Activated gamma-delta T cell treated with Interleukin-2 at 50 U/mL for 16 hours (primary cell): ENCODE measurements at regions not wholly inside any gene's neighbourhood (a gene's known extent, or its start where the extent isn't known, plus 50 kb on each side); places are given as distances from the start of the nearest gene placed in this dataset.
A peak's percentile ranks its signal among the peaks of the same experiment; 100 is the strongest.

Experiments used
- DNase-seq: peaks from one replicate; pipeline ENCODE4 v3.0.0-alpha.2; 2020

DNA sequence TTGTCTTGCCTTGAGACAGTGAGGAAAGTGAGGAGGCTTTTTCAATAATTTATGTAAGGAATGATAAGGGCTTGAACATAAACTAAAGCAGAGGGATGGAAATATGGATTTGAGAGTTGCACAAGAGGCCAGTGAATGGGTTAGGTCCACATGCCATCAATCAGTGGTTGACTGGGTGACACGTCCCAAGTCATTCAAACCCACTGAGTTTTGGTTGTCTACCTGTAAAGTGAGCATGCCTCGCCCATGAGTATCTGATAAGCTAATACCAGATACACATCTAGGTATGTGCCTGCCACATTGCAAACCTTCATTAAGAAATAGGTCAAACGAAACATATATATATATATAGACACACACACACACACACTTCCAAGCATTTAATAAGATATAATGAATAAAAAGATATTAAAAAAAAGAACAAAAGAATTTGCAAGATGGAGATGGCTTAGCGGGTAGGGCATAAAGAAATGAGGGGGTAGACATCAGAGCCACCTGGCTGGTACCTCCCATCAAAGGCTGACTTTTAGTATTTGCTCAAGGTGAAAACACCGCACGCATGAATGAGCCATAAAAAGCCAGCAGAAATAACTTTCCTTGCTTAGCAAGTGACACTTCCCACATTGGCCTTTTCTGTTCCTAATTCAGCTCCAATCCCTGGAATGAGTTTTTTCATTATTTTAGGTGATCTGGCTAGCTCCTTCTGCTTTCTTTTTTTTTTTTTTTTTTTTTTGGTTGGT, 109.1 kb upstream of the GGTLC1 start:
- DNase-seq: no peak

DNA sequence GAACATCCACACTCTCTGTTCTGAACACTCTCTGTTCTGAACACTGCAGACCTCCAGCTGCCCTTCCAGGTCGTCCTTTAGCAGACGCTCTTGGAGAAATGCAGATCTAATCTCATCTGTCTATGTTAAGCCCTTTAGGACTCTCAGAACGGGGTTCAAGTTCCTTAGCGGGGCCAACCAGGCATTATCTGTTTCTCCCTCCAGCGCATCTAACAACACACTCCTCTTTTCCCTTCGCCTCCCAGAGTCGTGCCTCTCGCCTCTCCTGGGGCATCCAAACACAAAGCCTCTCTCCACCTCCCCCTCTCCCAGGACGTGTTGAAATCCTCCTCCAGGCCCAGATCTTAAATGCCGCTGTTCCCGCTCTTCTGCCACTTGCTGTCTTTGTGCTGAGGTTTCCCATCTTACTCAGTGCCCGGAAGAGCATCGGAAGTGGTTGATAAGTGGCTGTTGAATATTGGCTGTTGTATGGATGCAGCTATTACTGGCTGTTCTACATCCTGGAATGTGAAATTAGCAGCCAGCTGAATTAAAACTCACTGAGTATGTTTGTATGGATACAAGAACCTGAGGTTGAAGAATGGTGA, 108.4 kb upstream of the GGTLC1 start:
- DNase-seq: no peak

DNA sequence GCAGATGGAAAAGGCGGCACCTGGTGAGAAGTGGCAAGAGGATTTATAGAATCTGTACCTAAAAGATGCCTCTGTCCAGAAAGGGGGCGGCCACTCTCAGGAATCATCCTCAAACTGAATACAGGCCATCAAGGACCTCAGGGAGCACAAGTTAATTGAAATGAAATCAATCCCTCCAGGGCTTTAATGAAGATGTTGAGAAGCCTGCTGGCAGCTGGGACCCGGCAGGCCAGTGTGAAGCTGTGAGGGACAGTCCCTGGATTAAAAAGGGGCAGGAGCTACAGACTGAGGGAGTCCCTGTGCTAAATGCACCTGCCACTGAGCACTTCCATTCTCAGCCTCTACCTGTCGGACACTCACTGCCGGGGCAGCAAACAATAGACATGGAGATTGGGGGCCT, 107.7 kb upstream of the GGTLC1 start:
- no peak for DNase-seq

DNA sequence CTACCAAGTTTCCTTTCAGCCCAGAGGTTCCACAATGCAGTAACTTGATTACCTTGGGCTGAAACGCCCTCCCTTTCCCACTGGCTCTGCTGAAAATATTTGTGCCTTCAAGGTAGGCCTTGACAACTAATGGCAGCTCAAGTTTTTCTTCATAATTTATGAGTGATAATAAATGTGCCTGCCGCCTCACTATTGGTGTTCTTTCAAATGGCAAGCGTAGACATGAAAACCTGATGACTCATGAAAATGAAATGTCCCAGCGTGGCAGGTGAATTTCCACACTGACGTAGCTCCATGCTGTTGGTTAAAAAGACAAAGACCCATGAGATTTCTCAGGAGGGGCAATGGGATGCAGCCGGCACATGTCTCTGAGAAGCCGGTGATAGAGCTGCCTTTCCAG, 107.2 kb upstream of the GGTLC1 start:
- DNase-seq: no peak

DNA sequence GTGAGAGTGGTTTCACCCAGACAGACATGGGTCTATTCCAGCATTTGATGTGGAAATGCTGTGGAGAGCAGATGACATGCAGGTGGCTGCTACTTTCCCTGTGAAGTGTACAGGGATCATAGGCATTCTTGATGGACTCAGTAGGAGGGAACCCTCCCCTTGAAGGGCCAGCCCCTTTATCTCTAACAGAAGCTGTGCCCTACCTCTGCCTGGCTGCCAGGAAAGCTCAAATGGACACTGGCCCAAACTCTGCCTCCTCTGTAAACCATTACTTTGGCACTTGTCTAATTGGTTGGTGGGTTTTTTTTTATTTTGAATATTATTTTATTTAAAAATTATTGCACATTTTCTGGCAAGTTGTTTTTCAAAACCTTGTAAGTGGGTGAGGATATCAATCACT, 106.7 kb upstream of the GGTLC1 start:
- no peak for DNase-seq

DNA sequence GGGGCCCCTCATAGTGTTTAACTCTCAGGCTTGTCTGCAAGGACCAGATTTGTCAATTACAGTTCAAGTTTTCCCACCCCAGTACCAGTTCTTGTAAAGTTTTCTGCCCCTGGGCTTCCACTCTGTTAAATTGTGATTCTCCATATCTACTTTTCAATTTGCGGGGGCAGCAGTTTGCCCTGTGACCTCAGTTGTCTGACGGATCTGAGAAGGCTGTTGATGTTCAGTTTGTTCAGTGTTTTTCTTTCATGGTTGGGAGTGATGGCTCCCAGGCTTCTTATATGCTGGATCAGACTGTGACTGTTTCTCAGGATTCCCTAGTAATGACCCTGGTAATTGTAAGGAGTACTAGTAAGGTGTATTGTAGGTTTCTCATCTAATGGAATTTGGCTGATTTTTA, 101.0 kb upstream of the GGTLC1 start:
- DNase-seq: no peak

DNA sequence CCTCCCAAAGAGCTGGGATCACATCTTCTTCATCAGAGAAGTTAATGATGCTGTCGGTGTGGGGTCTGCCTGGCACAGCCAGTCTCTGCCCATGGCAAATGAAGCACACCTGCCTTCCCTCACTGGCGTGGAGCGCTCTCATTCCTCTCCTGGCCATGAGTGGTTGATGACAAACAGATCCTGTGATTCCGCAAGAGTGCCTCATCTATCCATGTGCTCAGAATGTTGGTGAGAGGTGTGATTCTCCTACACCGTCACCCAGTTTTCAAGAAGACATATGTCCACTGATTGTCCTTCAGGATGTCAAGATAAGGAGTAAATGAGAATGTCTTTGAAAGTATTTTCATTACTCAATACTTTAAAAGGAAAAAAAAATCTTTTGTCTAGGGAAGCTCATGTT, 97.5 kb upstream of the GGTLC1 start:
- DNase-seq: no peak

DNA sequence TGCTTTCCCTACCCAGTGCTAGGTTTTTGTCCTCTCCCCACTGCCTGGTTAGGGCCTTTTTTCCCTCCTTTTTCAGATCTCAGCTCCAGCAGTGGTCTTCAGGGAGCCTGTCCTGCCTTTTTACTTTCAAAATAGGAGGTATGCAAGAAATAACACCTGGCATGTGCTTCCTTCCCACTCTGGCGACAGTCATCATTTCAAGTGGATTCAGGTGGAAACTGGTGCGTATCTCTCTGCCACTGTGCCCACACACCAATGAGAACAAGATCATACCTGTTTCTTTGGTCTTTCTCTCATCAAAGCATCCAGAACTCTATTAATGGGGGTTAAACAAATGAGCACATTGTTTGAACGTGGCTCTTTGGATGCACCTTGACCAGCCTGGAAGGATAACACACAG, 95.7 kb upstream of the GGTLC1 start:
- DNase-seq: no peak

DNA sequence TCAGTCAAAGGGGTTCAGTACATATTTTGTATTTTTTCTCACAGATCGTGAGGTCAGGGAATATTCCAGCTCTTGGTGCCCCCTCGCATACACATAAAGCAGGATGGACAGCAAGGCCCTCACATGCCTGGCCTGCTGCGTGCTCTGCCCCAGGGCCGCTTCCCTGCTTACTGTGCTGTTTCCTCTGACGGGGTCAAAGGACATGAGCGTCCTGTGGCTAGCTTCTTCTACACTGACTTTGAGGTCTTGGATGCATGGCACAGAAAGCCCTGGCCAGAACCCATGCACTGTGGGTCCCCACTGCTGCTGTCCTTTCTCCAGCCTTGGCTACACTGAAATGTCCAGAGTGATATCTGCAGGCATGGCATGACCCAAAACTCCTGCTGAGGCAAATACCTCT, 92.5 kb upstream of the GGTLC1 start:
- no peak for DNase-seq

DNA sequence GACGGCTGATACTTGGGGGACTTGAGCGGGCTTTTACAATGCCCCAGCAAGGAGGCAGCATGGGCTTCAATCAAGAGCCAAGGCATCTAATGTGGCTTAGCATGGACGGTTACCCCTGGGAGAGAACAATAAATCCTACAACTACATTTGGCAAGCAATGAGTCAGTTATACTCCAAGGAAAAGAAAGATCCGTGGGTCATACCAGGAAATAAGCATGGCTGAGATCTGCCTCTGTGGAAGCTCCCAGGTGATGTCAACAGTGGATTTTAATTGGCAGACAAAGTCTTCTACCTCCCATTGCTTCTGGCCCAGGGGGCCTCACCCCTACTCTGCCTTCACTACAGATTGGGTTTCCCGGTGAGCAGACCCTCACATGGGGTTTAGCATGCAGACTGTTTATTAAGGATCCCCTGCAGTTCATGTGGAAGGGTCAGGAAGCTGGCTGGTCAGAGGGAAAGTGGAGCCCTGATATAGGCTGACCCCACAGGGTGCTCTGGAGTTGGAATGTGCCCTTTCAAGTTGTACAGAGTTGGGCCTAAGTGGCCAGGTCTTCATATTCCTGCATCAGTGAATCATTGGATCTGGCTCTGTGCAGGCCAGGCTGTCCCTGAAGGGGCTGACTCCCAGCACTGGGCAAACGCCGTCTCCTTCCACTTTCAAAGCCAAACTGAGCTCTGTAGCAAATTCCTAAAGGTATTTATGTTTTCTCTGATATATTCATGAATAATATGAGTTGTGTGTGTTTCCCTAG, 91.3 kb upstream of the GGTLC1 start:
- DNase-seq: no peak

DNA sequence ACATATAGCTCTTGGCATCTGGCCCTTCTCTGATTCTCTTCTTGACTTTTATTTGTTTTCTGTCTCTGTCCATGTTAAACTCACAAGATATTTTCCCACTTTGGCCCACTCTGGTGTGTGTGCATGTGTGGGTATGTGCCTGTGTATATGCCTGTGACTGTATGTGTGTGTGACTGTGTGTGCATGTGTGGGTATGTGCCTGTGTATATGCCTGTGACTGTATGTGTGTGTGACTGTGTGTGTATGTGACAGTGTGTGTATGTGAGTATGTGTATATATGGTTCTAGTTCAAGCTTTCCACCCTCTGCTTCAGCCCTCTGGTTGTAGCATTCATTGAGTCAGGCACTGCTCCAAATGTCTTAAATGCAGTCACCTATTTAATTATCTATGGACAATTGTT, 88.6 kb upstream of the GGTLC1 start:
- no peak for DNase-seq

DNA sequence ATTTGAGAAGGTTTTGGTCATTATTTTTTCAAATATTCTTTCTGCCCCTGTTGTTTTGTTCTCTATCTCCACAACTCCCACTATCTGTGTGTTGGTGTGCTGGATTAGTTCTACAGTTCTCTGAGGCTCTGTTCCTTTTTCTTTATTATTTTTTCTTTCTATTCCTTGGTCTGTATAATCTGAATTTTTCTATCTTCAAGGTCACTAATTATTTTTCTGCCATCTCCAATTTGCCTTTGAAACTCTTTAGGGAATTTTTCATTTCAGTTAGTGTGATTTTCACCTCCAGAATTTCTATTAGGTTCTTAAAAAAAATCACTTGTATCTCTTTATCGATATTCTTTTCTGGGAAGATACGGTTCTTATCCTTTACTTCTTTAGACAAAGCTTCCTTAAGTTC, 82.1 kb upstream of the GGTLC1 start:
- no peak for DNase-seq

DNA sequence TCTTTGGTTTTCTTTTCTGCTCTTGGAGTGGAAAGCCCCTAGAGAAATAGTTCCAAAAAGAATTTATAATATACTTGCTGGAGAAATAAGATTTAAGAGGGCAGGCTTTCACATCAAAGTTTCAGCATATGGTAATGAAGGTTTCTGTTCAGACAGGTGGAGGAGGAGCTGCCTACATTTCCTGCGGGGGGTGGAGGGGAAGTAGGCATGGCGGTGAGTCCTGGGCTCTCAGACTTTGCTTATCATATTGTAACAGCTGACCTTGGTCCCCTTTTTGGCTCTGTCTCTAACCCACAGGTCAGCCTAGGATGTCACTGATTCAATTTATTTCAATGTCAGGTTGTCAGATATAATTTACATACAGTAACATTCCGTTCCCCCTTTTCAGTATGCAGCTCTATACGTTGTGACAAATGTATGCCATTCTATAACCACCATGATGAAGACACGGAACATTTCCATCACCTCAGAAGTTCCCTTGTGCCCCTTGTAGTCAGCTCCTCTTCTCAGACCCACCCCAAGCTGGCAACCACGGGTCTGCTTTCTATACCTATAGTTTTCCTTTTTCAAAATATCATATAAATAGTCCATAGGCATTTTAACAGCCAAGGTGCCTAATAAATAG, 77.6 kb upstream of the GGTLC1 start:
- peak; percentile 31 for DNase-seq

DNA sequence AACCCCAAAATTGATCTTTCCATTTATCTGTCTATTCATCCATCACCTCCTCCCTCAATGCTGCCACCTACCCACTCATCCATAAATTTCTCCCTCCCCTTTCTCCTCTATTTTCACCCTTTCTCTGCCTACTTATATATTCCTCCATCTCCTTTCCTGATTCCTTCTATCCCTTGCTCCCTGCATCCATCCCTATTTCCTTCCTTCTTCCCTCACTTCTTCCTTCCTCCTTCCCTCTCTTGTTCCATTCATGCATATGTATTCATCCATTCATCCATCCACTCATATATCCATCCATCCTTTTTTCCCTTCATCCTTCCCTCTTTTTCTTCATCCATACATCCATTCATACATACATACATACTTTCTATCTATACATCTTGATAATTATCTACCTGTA, 76.3 kb upstream of the GGTLC1 start:
- DNase-seq: no peak

DNA sequence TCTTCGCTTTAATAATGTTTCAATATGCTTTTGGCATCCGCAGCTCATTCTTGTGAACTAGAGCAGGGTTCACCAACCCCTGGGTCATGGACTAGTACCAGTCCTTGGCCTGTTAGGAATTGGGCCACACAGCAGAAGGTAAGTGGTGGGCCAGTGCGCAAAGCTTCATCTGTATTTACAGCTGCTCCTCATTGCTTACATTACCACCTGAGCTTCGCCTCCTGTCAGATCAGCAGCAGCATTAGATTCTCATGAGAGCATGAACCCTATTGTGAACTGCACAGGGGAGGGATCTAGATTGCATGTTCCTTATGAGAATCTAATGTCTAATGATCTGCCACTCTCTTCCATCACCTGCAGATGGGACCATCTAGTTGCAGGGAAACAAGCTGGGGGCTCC, 75.5 kb upstream of the GGTLC1 start:
- DNase-seq: no peak

DNA sequence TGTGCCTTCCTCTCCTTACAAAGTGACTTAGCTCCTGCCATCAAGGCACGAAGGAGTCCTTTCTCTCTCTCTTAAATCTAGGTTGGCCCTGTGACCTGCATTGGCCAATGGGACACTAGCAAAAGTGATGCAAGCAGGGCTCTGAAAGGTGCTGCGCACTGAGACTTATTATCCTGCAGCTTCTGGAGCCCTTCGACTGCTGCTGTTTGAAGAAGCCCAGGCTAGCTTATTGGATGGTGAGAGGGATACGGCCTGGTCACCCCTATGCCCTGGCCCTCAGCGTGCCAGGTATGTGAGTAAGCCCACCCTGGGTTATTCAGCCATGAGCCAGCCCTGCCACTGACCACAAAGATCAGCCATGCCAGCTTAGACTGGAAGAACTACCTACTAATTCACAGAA, 74.5 kb upstream of the GGTLC1 start:
- no peak for DNase-seq

DNA sequence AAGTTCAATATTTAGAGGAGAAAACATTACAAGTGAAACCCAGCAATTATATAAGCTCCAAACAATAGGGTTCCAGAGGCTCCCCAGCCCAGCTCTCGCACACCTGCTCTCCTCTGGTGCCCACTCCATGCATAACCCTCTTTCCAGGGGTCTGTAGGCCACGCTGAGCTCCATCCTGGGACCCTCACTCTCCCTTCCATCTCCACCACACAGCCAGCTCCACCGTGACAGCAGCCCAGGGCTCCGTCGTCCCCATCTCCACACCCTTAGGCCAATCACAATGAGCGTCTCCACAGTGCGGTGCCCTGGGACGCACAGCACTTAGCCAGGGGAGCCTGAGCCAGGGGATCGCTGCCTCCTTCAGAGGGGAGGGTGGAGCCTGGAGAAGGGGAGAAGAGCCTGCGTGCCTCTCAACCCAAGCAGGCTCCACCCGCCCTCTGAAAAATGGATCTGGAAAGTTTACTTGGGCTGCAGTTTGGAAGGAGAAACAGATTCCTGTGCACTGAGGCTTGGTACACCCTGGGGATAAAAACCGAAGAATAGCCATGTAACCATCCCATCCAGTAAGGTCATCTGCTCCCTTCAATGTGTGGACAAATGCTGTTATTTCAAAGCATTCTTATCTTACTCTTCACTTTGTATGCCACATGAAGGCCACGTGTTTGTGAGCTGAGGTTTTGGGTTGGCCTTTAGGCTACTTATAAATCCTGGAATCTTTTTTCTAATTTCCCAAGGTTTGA, 72.4 kb upstream of the GGTLC1 start:
- no peak for DNase-seq

DNA sequence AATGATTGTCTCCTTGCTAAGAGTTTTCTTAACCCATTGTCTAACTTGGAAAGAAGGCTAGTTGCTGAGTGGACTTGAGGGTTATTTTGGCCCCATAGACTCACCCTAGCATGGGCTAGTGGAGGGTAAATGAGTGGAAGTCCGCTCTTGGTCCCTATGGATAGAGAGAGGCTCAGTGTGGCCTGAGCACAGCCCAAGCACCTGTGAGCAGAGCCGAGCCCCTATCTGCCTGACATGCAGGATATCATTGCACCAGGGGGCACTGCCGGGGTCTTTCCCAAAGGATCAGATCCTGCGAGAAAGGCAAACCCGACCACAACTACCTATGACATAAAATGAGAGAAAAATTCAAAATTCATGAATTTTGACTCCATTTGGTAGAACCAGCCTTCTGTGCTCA, 70.6 kb upstream of the GGTLC1 start:
- DNase-seq: no peak

DNA sequence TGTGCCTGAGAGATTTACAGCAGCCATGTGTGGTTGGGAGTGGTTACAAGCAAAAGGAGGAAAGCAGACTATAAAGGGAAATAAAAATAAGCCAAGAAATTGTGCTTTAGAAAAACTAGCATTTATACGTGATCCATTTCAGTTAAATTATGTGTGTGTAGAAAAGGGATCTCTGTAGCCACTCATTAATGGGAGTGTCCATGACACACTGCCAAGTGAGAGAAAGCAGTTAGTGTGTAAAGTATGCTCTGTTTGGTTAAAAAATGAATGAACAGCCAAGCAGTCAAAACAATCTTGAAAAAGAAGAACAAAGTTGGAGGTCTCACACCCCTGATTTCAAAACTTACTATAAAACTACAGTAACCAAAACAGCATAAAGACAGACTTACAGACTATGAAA, 67.9 kb upstream of the GGTLC1 start:
- DNase-seq: no peak

DNA sequence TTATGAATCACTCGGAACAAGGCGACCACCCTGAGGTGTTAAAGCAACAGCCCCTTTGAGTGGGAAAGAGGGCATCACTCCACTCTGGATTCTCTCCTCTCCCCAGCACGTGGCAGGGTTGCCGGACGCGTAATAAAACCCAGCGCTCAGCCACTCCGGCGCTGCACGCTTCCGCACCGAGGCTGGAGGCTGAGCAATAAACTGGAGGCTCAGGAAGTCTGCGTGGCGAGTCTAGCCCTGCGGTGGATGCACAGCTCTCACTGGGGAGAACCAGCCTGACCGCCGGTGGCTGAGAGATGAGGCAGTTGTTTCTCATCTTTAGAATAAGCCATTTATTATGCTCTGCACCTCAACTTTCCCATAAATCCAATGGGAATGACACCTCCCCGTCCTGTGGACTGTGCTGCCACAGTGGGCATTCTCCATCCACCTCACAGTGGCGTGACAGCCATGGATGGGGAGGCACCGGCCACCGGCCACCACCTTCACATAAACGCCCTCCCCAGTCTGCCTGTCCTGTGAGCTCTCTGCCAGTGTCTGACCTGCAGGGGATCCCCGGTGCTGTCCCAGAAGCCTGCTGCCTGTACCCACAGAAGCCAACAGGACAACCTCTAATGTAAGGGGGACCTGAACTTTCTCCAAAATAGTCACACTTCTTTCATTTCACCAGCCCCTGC, 64.2 kb upstream of the GGTLC1 start:
- no peak for DNase-seq

DNA sequence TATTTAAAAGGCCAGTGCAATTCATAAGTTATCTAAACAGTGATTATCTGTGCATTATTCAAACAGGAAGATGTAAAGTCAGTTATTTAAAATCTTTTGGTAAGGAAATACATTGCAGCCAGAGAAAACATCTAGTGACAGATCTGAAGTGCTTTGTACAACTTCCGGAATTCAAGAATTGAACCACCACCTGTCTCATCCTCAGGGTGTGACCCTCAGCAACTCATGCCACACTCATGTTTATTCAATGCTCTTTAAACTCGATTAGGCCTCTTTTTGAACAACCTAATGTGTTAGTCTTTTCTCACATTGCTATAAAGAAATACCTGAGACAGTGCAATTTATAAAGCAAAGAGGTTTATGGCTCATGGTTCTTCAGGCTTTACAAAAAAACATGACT, 62.6 kb upstream of the GGTLC1 start:
- DNase-seq: no peak

DNA sequence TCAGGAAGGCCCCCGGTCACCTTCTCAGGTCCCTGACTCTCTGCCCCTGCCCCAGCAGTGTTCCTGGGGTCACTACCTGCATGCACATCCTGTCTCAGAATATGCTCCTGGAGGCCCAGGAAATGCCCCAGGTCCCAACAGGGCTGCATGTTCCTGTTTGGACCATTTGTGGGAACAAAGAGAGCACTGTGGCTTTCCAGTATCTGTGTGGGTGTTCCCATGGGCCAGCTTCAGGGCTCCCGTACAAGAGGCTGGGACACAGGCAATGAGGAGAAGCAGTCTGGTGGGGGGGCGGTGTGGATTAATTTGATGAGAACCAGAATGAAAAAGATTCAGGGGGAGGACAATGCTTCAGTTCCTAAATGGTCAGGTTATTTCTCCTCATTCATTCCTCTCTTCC, 61.5 kb upstream of the GGTLC1 start:
- no peak for DNase-seq

DNA sequence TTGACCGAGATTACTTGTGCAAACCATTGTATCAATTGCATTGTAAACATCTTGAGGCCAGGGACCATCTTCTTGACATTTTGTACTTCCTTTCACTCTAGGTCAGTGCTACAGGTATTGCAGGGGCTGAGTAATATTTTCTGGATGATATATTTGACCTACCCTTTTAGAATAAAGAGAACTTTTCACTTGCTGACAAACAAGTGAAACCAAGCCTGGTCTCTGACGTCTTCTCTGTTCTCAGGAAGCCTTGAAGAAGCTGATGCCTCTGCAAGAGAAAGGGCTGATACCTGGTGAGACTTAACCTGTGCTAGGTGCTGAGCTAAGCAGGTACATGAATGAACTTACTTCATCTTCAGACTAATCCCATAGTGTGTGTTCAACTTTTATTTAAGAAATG, 60.5 kb upstream of the GGTLC1 start:
- DNase-seq: no peak
